H9 (cell line): ENCODE measurements at regions not wholly inside any gene's neighbourhood (a gene's known extent, or its start where the extent isn't known, plus 50 kb on each side); places are given as distances from the start of the nearest gene placed in this dataset.

ENCODE experiments used
- DNase-seq: peaks from one replicate; pipeline ENCODE4 v3.0.0-alpha.2; 2017
- H2AFZ ChIP-seq: one replicate; pipeline ENCODE4 v1.6.1; 2013; ENCODE audit warnings: mild to moderate bottlenecking, low read length, control low read depth, moderate library complexity
- H2AK5ac ChIP-seq: 2 replicates; pipeline ENCODE4 v1.6.1; 2013; ENCODE audit warnings: low read length, control low read depth, mixed read lengths; ENCODE audit not compliant: insufficient read length
- H2BK120ac ChIP-seq: one replicate; pipeline ENCODE4 v1.6.1; 2013; ENCODE audit warnings: low read depth, mild to moderate bottlenecking, low read length, control low read depth, inconsistent platforms; ENCODE audit not compliant: poor library complexity, severe bottlenecking
- H2BK12ac ChIP-seq: 2 replicates; pipeline ENCODE4 v1.6.1; 2013; ENCODE audit warnings: low read length, control low read depth, mixed read lengths, low read depth; ENCODE audit not compliant: insufficient read length
- H2BK15ac ChIP-seq: 2 replicates; pipeline ENCODE4 v1.6.1; 2013; ENCODE audit warnings: low read depth, low read length, control low read depth
- H2BK20ac ChIP-seq: one replicate; pipeline ENCODE4 v1.6.1; 2013; ENCODE audit warnings: low read depth, mild to moderate bottlenecking, low read length, control low read depth, inconsistent platforms; ENCODE audit not compliant: poor library complexity, severe bottlenecking
- H2BK5ac ChIP-seq: 2 replicates; pipeline ENCODE4 v1.6.1; 2013; ENCODE audit warnings: low read length, control low read depth, mixed read lengths; ENCODE audit not compliant: insufficient read length
- H3K14ac ChIP-seq: 2 replicates; pipeline ENCODE4 v1.6.1; 2013; ENCODE audit warnings: low read length, control low read depth; ENCODE audit not compliant: insufficient read depth
- H3K18ac ChIP-seq: 2 replicates; pipeline ENCODE4 v1.6.1; 2013; ENCODE audit warnings: low read depth, mild to moderate bottlenecking, mixed read lengths, low read length, control low read depth; ENCODE audit not compliant: insufficient read length
- H3K23ac ChIP-seq: 2 replicates; pipeline ENCODE4 v1.6.1; 2013; ENCODE audit warnings: low read length, control low read depth, mixed read lengths, low read depth; ENCODE audit not compliant: insufficient read length
- H3K23me2 ChIP-seq: 2 replicates; pipeline ENCODE4 v1.6.1; 2013; ENCODE audit warnings: low read depth, mild to moderate bottlenecking, mixed read lengths, low read length, control low read depth; ENCODE audit not compliant: insufficient read length, poor library complexity, severe bottlenecking
- H3K27ac ChIP-seq: 2 replicates; pipeline ENCODE4 v1.5.1; 2013; ENCODE audit warnings: low read length, control low read depth, mixed read lengths, low read depth; ENCODE audit not compliant: insufficient read length
- H3K27me3 ChIP-seq: 2 replicates; pipeline ENCODE4 v1.6.1; 2013; ENCODE audit warnings: low read length, control low read depth, inconsistent platforms; ENCODE audit not compliant: insufficient read depth
- H3K4ac ChIP-seq: 2 replicates; pipeline ENCODE4 v1.6.1; 2013; ENCODE audit warnings: low read depth, mild to moderate bottlenecking, control low read depth, inconsistent platforms, low read length, moderate library complexity
- H3K4me1 ChIP-seq: 2 replicates; pipeline ENCODE4 v1.6.1; 2013; ENCODE audit warnings: low read length, control low read depth, inconsistent platforms; ENCODE audit not compliant: insufficient read depth
- H3K4me2 ChIP-seq: 2 replicates; pipeline ENCODE4 v1.6.1; 2013; ENCODE audit warnings: low read length, control low read depth, mixed read lengths; ENCODE audit not compliant: insufficient read length, insufficient read depth
- H3K56ac ChIP-seq: 2 replicates; pipeline ENCODE4 v1.6.1; 2013; ENCODE audit warnings: low read depth, mild to moderate bottlenecking, mixed read lengths, low read length, control low read depth; ENCODE audit not compliant: insufficient read length
- H3K79me1 ChIP-seq: 2 replicates; pipeline ENCODE4 v1.6.1; 2013; ENCODE audit warnings: low read depth, mild to moderate bottlenecking, moderate library complexity, low read length, control low read depth, inconsistent platforms; ENCODE audit not compliant: insufficient read depth, poor library complexity, severe bottlenecking
- H3K79me2 ChIP-seq: 2 replicates; pipeline ENCODE4 v1.6.1; 2013; ENCODE audit warnings: low read length, control low read depth, inconsistent platforms; ENCODE audit not compliant: insufficient read depth
- H3K9ac ChIP-seq: 2 replicates; pipeline ENCODE4 v1.6.1; 2013; ENCODE audit warnings: low read length, control low read depth, mixed read lengths; ENCODE audit not compliant: insufficient read length; ENCODE audit errors: extremely low read depth
- H3K9me3 ChIP-seq: one replicate; pipeline ENCODE4 v1.6.1; 2013; ENCODE audit warnings: low read depth, low read length, inconsistent platforms; ENCODE audit not compliant: control insufficient read depth
- H3T11ph ChIP-seq: one replicate; pipeline ENCODE4 v1.6.1; 2013; ENCODE audit warnings: mild to moderate bottlenecking, low read length, control low read depth, inconsistent platforms
- H4K20me1 ChIP-seq: one replicate; pipeline ENCODE4 v1.6.1; 2013; ENCODE audit not compliant: control insufficient read depth, insufficient read length, insufficient read depth
- H4K5ac ChIP-seq: 2 replicates; pipeline ENCODE4 v1.6.1; 2013; ENCODE audit warnings: low read depth, mild to moderate bottlenecking, mixed read lengths, low read length, control low read depth; ENCODE audit not compliant: insufficient read length
- H4K8ac ChIP-seq: replicated peaks from 2 replicates; pipeline ENCODE4 v1.6.1; 2013; ENCODE audit warnings: low read length, control low read depth, mixed read lengths, low read depth; ENCODE audit not compliant: insufficient read length
- H4K91ac ChIP-seq: 2 replicates; pipeline ENCODE4 v1.6.1; 2013; ENCODE audit warnings: low read depth, mild to moderate bottlenecking, moderate library complexity, mixed read lengths, low read length, control low read depth; ENCODE audit not compliant: insufficient read length
- H3K27ac Mint-ChIP-seq, 3 experiments: 2 replicates in 2 of 3; 3 replicates in 1 of 3; pipeline ENCODE4 v1.8.0; 2020 to 2021; ENCODE audit warnings: mixed read lengths in 3 of 3, mild to moderate bottlenecking in 1 of 3, moderate library complexity in 1 of 3
- H3K27me3 Mint-ChIP-seq: 2 replicates; pipeline ENCODE4 v1.8.0; 2021; ENCODE audit warnings: low read depth, mild to moderate bottlenecking, moderate library complexity, mixed read lengths
- H3K36me3 Mint-ChIP-seq, 3 experiments: 2 replicates in 2 of 3; 3 replicates in 1 of 3; pipeline ENCODE4 v1.8.0; 2020 to 2021; ENCODE audit warnings: low read depth in 3 of 3, mixed read lengths in 3 of 3; ENCODE audit not compliant: insufficient read depth in 1 of 3
- H3K4me1 Mint-ChIP-seq, 2 experiments: 2 replicates each; pipeline ENCODE4 v1.8.0; 2020; ENCODE audit warnings: mixed read lengths in 2 of 2
- H3K4me3 Mint-ChIP-seq, 2 experiments: 2 replicates in 1 of 2; 3 replicates in 1 of 2; pipeline ENCODE4 v1.8.0; 2020 to 2021; ENCODE audit warnings: mild to moderate bottlenecking in 2 of 2, mixed read lengths in 2 of 2, moderate library complexity in 1 of 2
- H3K9me3 Mint-ChIP-seq, 2 experiments: 2 replicates in 1 of 2; 3 replicates in 1 of 2; pipeline ENCODE4 v1.8.0; 2020; ENCODE audit warnings: mild to moderate bottlenecking in 2 of 2, mixed read lengths in 2 of 2, moderate library complexity in 1 of 2
- CTCF ChIP-seq: fragments of 200-600 bp; sonication (generic); conservative IDR thresholded peaks from 3 replicates; pipeline ENCODE4 v1.8.0; 2021; ENCODE audit warnings: antibody characterized with exemption, mild to moderate bottlenecking
- WGBS: extraction: QIAGEN DNeasy Blood & Tissue Kit; methylation state at CpG from one replicate; pipeline ENCODE4 v1.1.7; 2013; ENCODE audit warnings: missing lambda C conversion rate, low lambda C conversion rate, mixed read lengths; ENCODE audit not compliant: insufficient read length; ENCODE audit errors: extremely low coverage; 5-methylcytosine and 5-hydroxymethylcytosine counted together

- H2BK120ac ChIP-seq: no peak overlapping the region
- H4K8ac ChIP-seq: no peak overlapping the region
- no peaks in the 10 kb centered on the region for H3K23me2 ChIP-seq
- no peak overlapping the region for H3K56ac ChIP-seq
- H2AK5ac ChIP-seq: no peak overlapping the region
- no peak overlapping the region for H3K4me2 ChIP-seq
- no peak for DNase-seq
- H4K91ac ChIP-seq: no peak overlapping the region
- H3K9me3 Mint-ChIP-seq: no peaks in the 10 kb centered on the region
- no peak overlapping the region for H2BK20ac ChIP-seq
- no peaks in the 10 kb centered on the region for H3K4me1 ChIP-seq
- no peaks in the 10 kb centered on the region for H3K27me3 Mint-ChIP-seq
- H2AFZ ChIP-seq: no peak overlapping the region
- no peak overlapping the region for H3K4ac ChIP-seq
- H4K20me1 ChIP-seq: no peaks in the 10 kb centered on the region
- no peak for TF ChIP-seq CTCF
- no peak overlapping the region for H4K5ac ChIP-seq
- H3K27ac Mint-ChIP-seq: no peak overlapping the region
- H3K79me1 ChIP-seq: no peaks in the 10 kb centered on the region
- no peak overlapping the region for H3K14ac ChIP-seq
- H3K27ac ChIP-seq: no peak overlapping the region
- no peaks in the 10 kb centered on the region for H3K27me3 ChIP-seq
- no peaks in the 10 kb centered on the region for H3K36me3 Mint-ChIP-seq
- no peak overlapping the region for H3K4me3 Mint-ChIP-seq
- no peak overlapping the region for H2BK12ac ChIP-seq
- no peak overlapping the region for H2BK5ac ChIP-seq
- no peaks in the 10 kb centered on the region for H3K79me2 ChIP-seq
- H2BK15ac ChIP-seq: no peak overlapping the region
- no peak overlapping the region for H3K18ac ChIP-seq
- WGBS: no CpG with 5 or more reads among the region's 1 CpG
- H3K23ac ChIP-seq: no peak overlapping the region
- H3K9ac ChIP-seq: no peak overlapping the region
- no peaks in the 10 kb centered on the region for H3K9me3 ChIP-seq
- no peak overlapping the region for H3T11ph ChIP-seq
- no peaks in the 10 kb centered on the region for H3K4me1 Mint-ChIP-seq
Observed at GRCh38 chr3:107258300-107258699, 118.9 kb upstream of the CCDC54 start.
